NCI-H345 treated with DMSO at 0.1 percent for 48 hours (cell line): ENCODE measurements at regions not wholly inside any gene's neighbourhood (a gene's known extent, or its start where the extent isn't known, plus 50 kb on each side); places are given as distances from the start of the nearest gene placed in this dataset.
A peak's percentile ranks its signal among the peaks of the same experiment; 100 is the strongest.

ENCODE experiments used
- DNase-seq: peaks from one replicate; lab custom pipeline; 2025; ENCODE audit not compliant: unreplicated experiment; lab: John Stamatoyannopoulos, UW

- DNase-seq: no peak
Observed at GRCh38 chr11:26142891-26143290, 189.0 kb upstream of the ANO3 start.

- DNase-seq: no peak
Observed at GRCh38 chr11:26143566-26144290, 188.2 kb upstream of the ANO3 start.

GRCh38 chr11:26144291-26144690, 187.6 kb upstream of the ANO3 start:
- no peak for DNase-seq

GRCh38 chr11:26144911-26145310, 187.0 kb upstream of the ANO3 start:
- DNase-seq: no peak

- DNase-seq: no peak
Observed at GRCh38 chr11:26149585-26149984, 182.3 kb upstream of the ANO3 start.

GRCh38 chr11:26150031-26150430, 181.9 kb upstream of the ANO3 start:
- peak; percentile 95 for DNase-seq

GRCh38 chr11:26158251-26158650, 173.7 kb upstream of the ANO3 start:
- DNase-seq: no peak

GRCh38 chr11:26162291-26162690, 169.6 kb upstream of the ANO3 start:
- no peak for DNase-seq

GRCh38 chr11:26186389-26186788, 145.5 kb upstream of the ANO3 start:
- DNase-seq: no peak

- no peak for DNase-seq
Observed at GRCh38 chr11:26187639-26188038, 144.3 kb upstream of the ANO3 start.

GRCh38 chr11:26188554-26188953, 143.4 kb upstream of the ANO3 start:
- no peak for DNase-seq

- DNase-seq: no peak
Observed at GRCh38 chr11:26191193-26191592, 140.7 kb upstream of the ANO3 start.

GRCh38 chr11:26193694-26194365, 138.1 kb upstream of the ANO3 start:
- DNase-seq: no peak

- no peak for DNase-seq
Observed at GRCh38 chr11:26194881-26195280, 137.0 kb upstream of the ANO3 start.

- no peak for DNase-seq
Observed at GRCh38 chr11:26198532-26199096, 133.3 kb upstream of the ANO3 start.

- no peak for DNase-seq
Observed at GRCh38 chr11:26199331-26200095, 132.4 kb upstream of the ANO3 start.

- no peak for DNase-seq
Observed at GRCh38 chr11:26201411-26201810, 130.5 kb upstream of the ANO3 start.

- no peak for DNase-seq
Observed at GRCh38 chr11:26202754-26203153, 129.2 kb upstream of the ANO3 start.

- DNase-seq: peak; percentile 18
Observed at GRCh38 chr11:26204101-26204500, 127.8 kb upstream of the ANO3 start.

- DNase-seq: no peak
Observed at GRCh38 chr11:26204839-26205238, 127.1 kb upstream of the ANO3 start.
